Natural killer cell (primary cell): ENCODE measurements at regions not wholly inside any gene's neighbourhood (a gene's known extent, or its start where the extent isn't known, plus 50 kb on each side); places are given as distances from the start of the nearest gene placed in this dataset.

Experiments used
- ATAC-seq, 3 donors: fragments of 150-1000 bp in 2 of 3; fragments of 200-7000 bp in 1 of 3; cut with Tn5 transposase; 1 replicate in 1 of 3; 2 replicates in 2 of 3; pipeline ENCODE4 v1.10.0; 2021; ENCODE audit warnings: mild to moderate bottlenecking in 2 of 3, moderate library complexity in 2 of 3
- DNase-seq, 2 donors: peaks; one replicate each; pipeline versions ENCODE4 v3.0.0 to v3.0.0-alpha.2; 2013 to 2021; ENCODE audit warnings: mixed read lengths in 1 of 2
- H3K27ac ChIP-seq: one replicate; pipeline ENCODE4 v1.5.1; 2013; ENCODE audit warnings: mild to moderate bottlenecking, low read length
- H3K27me3 ChIP-seq: one replicate; pipeline ENCODE4 v1.6.1; 2013; ENCODE audit warnings: low read length; ENCODE audit not compliant: control insufficient read depth, insufficient read depth
- H3K36me3 ChIP-seq: one replicate; pipeline ENCODE4 v1.6.1; 2013; ENCODE audit warnings: low read length; ENCODE audit not compliant: control insufficient read depth, insufficient read depth
- H3K4me1 ChIP-seq: one replicate; pipeline ENCODE4 v1.6.1; 2013; ENCODE audit warnings: low read length; ENCODE audit not compliant: control insufficient read depth, insufficient read depth
- H3K4me3 ChIP-seq: one replicate; pipeline ENCODE4 v1.5.1; 2013; ENCODE audit warnings: low read length
- H3K9me3 ChIP-seq: one replicate; pipeline ENCODE4 v1.6.1; 2013; ENCODE audit warnings: low read length; ENCODE audit not compliant: control insufficient read depth, insufficient read depth
- H3K27ac Mint-ChIP-seq, 2 donors: one replicate each; pipeline ENCODE4 v1.8.0; 2022; ENCODE audit warnings: mild to moderate bottlenecking in 2 of 2, mixed read lengths in 2 of 2, moderate library complexity in 1 of 2
- H3K27me3 Mint-ChIP-seq, 2 donors: one replicate each; pipeline ENCODE4 v1.8.0; 2022; ENCODE audit warnings: low read depth in 2 of 2, mixed read lengths in 2 of 2
- H3K36me3 Mint-ChIP-seq: one replicate; pipeline ENCODE4 v1.8.0; 2022; ENCODE audit warnings: mixed read lengths
- H3K4me1 Mint-ChIP-seq, 2 donors: one replicate each; pipeline ENCODE4 v1.8.0; 2022; ENCODE audit warnings: mixed read lengths in 2 of 2
- H3K4me3 Mint-ChIP-seq: one replicate; pipeline ENCODE4 v1.8.0; 2022; ENCODE audit warnings: mild to moderate bottlenecking, moderate library complexity, mixed read lengths
- H3K9me3 Mint-ChIP-seq, 2 donors: one replicate each; pipeline ENCODE4 v1.8.0; 2022; ENCODE audit warnings: mixed read lengths in 2 of 2
- WGBS: methylation state at CpG from one replicate; pipeline ENCODE4 v1.1.7; 2013; ENCODE audit warnings: missing lambda C conversion rate; ENCODE audit not compliant: insufficient coverage; 5-methylcytosine and 5-hydroxymethylcytosine counted together
- intact Hi-C: fragments of 100-400 bp; cut with micrococcal nuclease; formaldehyde crosslinking; loops from one replicate; pipeline ENCODE4 v1.14.2; 2022
- TF ChIP-seq, protein P1 (sequence below): fragments of 200-600 bp; IDR thresholded peaks from one replicate; pipeline ENCODE4 v1.8.0; 2022; ENCODE audit warnings: antibody characterized with exemption

DNA sequence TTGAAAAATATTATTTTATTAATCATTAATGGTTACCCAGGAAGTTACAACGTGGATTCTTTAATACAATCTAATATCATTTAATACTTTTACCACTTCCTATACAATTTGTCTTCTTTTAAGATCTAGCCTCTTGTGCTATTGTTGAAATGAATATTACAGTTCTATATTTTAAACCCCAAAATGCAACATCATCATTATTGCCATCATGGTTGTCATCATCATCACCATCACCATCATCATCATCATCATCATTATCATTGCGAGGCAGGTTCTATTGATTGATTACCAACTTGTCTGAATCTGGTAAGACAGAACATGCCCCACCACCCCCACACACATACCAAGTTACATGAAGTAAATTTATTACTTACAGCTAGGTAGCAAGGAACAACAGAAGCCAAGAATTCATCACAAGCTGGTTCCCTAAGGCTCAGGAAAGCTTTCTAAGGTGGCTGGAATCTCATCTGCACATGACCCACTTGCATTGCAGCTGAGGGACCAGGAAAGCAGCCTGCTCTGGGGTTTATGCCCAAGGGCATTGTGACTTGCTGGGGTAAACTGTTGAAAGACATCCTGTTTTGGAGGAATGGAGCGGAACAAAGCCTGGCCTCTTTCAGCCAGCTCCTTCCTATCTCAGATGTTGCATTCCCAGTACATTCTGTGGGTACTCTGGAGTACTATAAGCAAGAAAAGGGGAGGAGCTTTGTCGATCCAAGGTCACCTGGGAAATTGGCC lies 418.1 kb downstream of the PRR16 start:
- intact Hi-C loops: no loop called here
- Histone ChIP-seq H3K27me3 (no peaks in the 10 kb centered on the region), H3K27ac (no peak overlapping the region), H3K4me1 (no peaks in the 10 kb centered on the region), H3K36me3 (no peaks in the 10 kb centered on the region), H3K4me3 (no peak overlapping the region), H3K9me3 (peaks cover 3% of the 10 kb centered on the region)
- Mint-ChIP-seq H3K27ac (no peak overlapping the region), H3K9me3 (peaks cover 6 to 15% of the 10 kb centered on the region in 2 donors), H3K27me3 (no peaks in the 10 kb centered on the region), H3K4me1 (no peaks in the 10 kb centered on the region), H3K4me3 (no peak overlapping the region), H3K36me3 (no peaks in the 10 kb centered on the region)
- ATAC-seq (no peak), DNase-seq (no peak)
- TF ChIP-seq, protein P1, sequence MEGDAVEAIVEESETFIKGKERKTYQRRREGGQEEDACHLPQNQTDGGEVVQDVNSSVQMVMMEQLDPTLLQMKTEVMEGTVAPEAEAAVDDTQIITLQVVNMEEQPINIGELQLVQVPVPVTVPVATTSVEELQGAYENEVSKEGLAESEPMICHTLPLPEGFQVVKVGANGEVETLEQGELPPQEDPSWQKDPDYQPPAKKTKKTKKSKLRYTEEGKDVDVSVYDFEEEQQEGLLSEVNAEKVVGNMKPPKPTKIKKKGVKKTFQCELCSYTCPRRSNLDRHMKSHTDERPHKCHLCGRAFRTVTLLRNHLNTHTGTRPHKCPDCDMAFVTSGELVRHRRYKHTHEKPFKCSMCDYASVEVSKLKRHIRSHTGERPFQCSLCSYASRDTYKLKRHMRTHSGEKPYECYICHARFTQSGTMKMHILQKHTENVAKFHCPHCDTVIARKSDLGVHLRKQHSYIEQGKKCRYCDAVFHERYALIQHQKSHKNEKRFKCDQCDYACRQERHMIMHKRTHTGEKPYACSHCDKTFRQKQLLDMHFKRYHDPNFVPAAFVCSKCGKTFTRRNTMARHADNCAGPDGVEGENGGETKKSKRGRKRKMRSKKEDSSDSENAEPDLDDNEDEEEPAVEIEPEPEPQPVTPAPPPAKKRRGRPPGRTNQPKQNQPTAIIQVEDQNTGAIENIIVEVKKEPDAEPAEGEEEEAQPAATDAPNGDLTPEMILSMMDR: no peak
- WGBS: 88% methylated on average over 2 of the region's 4 CpGs

DNA sequence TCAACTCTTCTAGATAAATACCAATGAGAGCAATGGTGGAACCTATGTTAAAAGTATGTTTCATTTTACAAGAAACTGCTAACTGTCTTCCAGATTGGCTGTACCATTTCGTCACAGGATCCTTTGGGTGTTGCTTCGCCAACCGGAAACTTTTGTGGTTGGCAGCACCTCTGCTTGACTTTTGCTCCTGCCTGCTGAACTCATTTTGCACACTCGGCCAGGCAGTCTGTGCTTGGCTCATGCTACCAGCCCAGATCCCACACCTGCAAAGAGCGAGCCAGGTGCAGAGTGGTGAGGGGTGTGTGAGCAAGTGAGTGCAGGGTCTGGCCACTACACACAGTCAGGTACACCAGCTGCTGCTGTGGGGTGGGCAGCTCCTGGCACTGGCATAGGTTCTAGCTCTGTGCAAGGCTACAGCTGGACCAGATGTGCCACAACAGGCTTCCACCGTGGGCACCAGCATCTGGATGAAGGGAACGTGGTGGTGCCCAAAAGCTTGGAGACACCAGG lies 422.3 kb downstream of the PRR16 start:
- no peak for ATAC-seq
- Histone ChIP-seq H3K9me3 (peaks cover 3% of the 10 kb centered on the region), H3K27ac (no peak overlapping the region), H3K4me1 (no peaks in the 10 kb centered on the region), H3K4me3 (no peak overlapping the region), H3K27me3 (no peaks in the 10 kb centered on the region), H3K36me3 (no peaks in the 10 kb centered on the region)
- WGBS: 84% methylated on average over 7 of the region's 7 CpGs
- Mint-ChIP-seq H3K9me3 (peaks cover 8 to 19% of the 10 kb centered on the region in 2 donors), H3K4me3 (no peak overlapping the region), H3K27ac (no peak overlapping the region), H3K4me1 (no peaks in the 10 kb centered on the region), H3K27me3 (no peaks in the 10 kb centered on the region), H3K36me3 (no peaks in the 10 kb centered on the region)
- intact Hi-C loops: no loop called here
- TF ChIP-seq, protein P1: no peak
- no peak for DNase-seq

DNA sequence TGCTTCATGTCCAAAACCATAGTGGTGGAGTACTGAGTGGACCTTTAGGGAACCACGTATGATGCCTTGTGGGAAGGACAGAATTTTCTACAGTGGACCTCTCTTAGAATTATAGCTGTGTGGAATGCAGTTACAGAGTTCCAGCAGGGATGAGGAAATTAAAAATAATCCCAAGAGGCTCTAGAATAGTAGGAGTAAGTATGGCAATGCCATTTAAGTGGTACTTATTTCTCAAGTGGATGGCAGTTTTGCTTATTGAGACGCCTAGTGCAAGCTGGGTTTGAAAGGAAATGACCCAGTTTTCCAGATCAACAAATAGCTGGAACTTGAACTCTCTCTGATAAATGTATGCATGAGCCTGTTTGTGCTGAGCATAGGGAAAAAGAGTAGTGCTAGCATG lies 431.6 kb downstream of the PRR16 start:
- Histone ChIP-seq H3K27me3 (no peaks in the 10 kb centered on the region), H3K4me1 (no peaks in the 10 kb centered on the region), H3K9me3 (peaks cover 6% of the 10 kb centered on the region), H3K4me3 (no peak overlapping the region), H3K27ac (no peak overlapping the region), H3K36me3 (no peaks in the 10 kb centered on the region)
- DNase-seq (no peak), ATAC-seq (no peak)
- whole genome bisulfite sequencing: 74% methylated on average over 2 of the region's 2 CpGs
- H3K27me3 Mint-ChIP-seq: no peaks in the 10 kb centered on the region
- intact Hi-C loops: no loop called here
- H3K4me1 Mint-ChIP-seq: no peaks in the 10 kb centered on the region
- H3K9me3 Mint-ChIP-seq: peaks cover 8 to 15% of the 10 kb centered on the region in 2 donors
- no peak overlapping the region for H3K4me3 Mint-ChIP-seq
- TF ChIP-seq, protein P1: no peak
- no peak overlapping the region for H3K27ac Mint-ChIP-seq
- H3K36me3 Mint-ChIP-seq: no peaks in the 10 kb centered on the region

DNA sequence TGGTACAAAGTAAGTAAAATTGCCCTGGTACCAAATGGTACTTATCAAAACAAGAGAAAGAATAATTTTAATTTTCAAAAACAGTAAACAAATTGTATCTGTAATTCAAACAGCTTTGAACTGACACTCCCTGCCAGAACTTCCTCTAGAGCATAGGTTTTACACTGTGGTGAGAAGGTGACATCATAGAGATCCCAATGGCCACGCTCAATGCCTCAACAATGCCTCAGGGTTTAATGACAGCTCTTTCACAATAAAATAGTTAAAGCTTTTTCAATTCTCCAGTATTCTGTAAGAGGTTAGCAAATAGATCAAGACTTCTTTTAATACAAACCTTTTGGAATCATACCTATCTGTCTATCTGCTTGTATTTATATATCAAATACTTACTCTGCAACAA lies 437.1 kb downstream of the PRR16 start:
- no peak overlapping the region for H3K27ac ChIP-seq
- no peaks in the 10 kb centered on the region for H3K9me3 ChIP-seq
- H3K4me3 ChIP-seq: no peak overlapping the region
- no peaks in the 10 kb centered on the region for H3K36me3 ChIP-seq
- no CpG with 5 or more reads among the region's 1 CpG for WGBS
- intact Hi-C loops: no loop called here
- TF ChIP-seq, protein P1: no peak
- no peak overlapping the region for H3K4me3 Mint-ChIP-seq
- H3K36me3 Mint-ChIP-seq: no peaks in the 10 kb centered on the region
- DNase-seq (no peak), ATAC-seq (no peak)
- H3K27me3 ChIP-seq: no peaks in the 10 kb centered on the region
- no peak overlapping the region for H3K27ac Mint-ChIP-seq
- no peaks in the 10 kb centered on the region for H3K4me1 Mint-ChIP-seq
- peaks cover 10 to 15% of the 10 kb centered on the region in 2 donors for H3K9me3 Mint-ChIP-seq
- H3K27me3 Mint-ChIP-seq: no peaks in the 10 kb centered on the region
- H3K4me1 ChIP-seq: no peaks in the 10 kb centered on the region
